Endodermal cell (in vitro differentiated cells): ENCODE measurements at regions not wholly inside any gene's neighbourhood (a gene's known extent, or its start where the extent isn't known, plus 50 kb on each side); places are given as distances from the start of the nearest gene placed in this dataset.

Experiments used
- DNase-seq: peaks from one replicate; pipeline ENCODE4 v3.0.0-alpha.2; 2017
- H3K27ac ChIP-seq: 2 replicates; pipeline ENCODE4 v1.5.1; 2013; ENCODE audit warnings: mild to moderate bottlenecking, low read depth, low read length, moderate library complexity
- H3K27me3 ChIP-seq: 2 replicates; pipeline ENCODE4 v1.6.1; 2013; ENCODE audit warnings: mild to moderate bottlenecking, low read length, moderate library complexity; ENCODE audit not compliant: insufficient read depth, control insufficient read depth, poor library complexity, severe bottlenecking
- H3K36me3 ChIP-seq: 2 replicates; pipeline ENCODE4 v1.7.0; 2013; ENCODE audit warnings: mild to moderate bottlenecking, low read length, moderate library complexity; ENCODE audit not compliant: control insufficient read depth, insufficient read depth
- H3K4me1 ChIP-seq: one replicate; pipeline ENCODE4 v1.7.0; 2013; ENCODE audit warnings: low read length; ENCODE audit not compliant: control insufficient read depth, insufficient read depth
- H3K4me3 ChIP-seq: 2 replicates; pipeline ENCODE4 v1.5.1; 2013; ENCODE audit warnings: mild to moderate bottlenecking, low read length, moderate library complexity
- H3K9ac ChIP-seq: 2 replicates; pipeline ENCODE4 v1.6.1; 2013; ENCODE audit warnings: mild to moderate bottlenecking, low read length, moderate library complexity; ENCODE audit not compliant: poor library complexity, severe bottlenecking; ENCODE audit errors: extremely low read depth
- H3K9me3 ChIP-seq: 2 replicates; pipeline ENCODE4 v1.6.1; 2013; ENCODE audit warnings: mild to moderate bottlenecking, low read length, moderate library complexity; ENCODE audit not compliant: control insufficient read depth
- H3K27ac Mint-ChIP-seq: 2 replicates; pipeline ENCODE4 v1.8.0; 2020; ENCODE audit warnings: mixed read lengths
- H3K27me3 Mint-ChIP-seq: 2 replicates; pipeline ENCODE4 v1.8.0; 2021; ENCODE audit warnings: mild to moderate bottlenecking, mixed read lengths; ENCODE audit not compliant: insufficient read depth
- H3K36me3 Mint-ChIP-seq: 2 replicates; pipeline ENCODE4 v1.8.0; 2020; ENCODE audit warnings: low read depth, mixed read lengths
- H3K4me1 Mint-ChIP-seq: 2 replicates; pipeline ENCODE4 v1.8.0; 2020; ENCODE audit warnings: mixed read lengths
- H3K4me3 Mint-ChIP-seq: 2 replicates; pipeline ENCODE4 v1.8.0; 2020; ENCODE audit warnings: mild to moderate bottlenecking, moderate library complexity, mixed read lengths
- H3K9me3 Mint-ChIP-seq: 2 replicates; pipeline ENCODE4 v1.8.0; 2020; ENCODE audit warnings: mild to moderate bottlenecking, mixed read lengths
- CTCF ChIP-seq: fragments of 200-600 bp; sonication (generic); conservative IDR thresholded peaks from 2 replicates; pipeline ENCODE4 v1.5.0; 2021; ENCODE audit warnings: antibody characterized with exemption, mild to moderate bottlenecking
- WGBS, 2 experiments: methylation state at CpG; one replicate each; pipeline versions ENCODE4 v1.1.5 to v1.1.7; 2013; ENCODE audit warnings: missing lambda C conversion rate in 2 of 2, mixed read lengths in 1 of 2; ENCODE audit not compliant: insufficient coverage in 1 of 2, insufficient read length in 1 of 2; 5-methylcytosine and 5-hydroxymethylcytosine counted together

- Histone ChIP-seq H3K27ac (no peak overlapping the region), H3K27me3 (no peaks in the 10 kb centered on the region), H3K9ac (no peak overlapping the region), H3K4me3 (no peak overlapping the region), H3K36me3 (no peaks in the 10 kb centered on the region), H3K4me1 (peaks cover 14% of the 10 kb centered on the region), H3K9me3 (no peaks in the 10 kb centered on the region)
- no peaks in the 10 kb centered on the region for H3K27me3 Mint-ChIP-seq
- H3K4me1 Mint-ChIP-seq, result peaks cover 10% of the 10 kb centered on the region
- no peaks in the 10 kb centered on the region for H3K36me3 Mint-ChIP-seq
- no peak for DNase-seq
- no peak for TF ChIP-seq CTCF
- H3K27ac Mint-ChIP-seq, result no peak overlapping the region
- WGBS, 2 experiments, result 69% methylated on average over 1 of the region's 1 CpG; no CpG with 5 or more reads in 1 of the 2 experiments
- H3K4me3 Mint-ChIP-seq, result no peak overlapping the region
- H3K9me3 Mint-ChIP-seq, result no peaks in the 10 kb centered on the region
Measured at GRCh38 chr5:92976156-92976555, 604.9 kb downstream of the NR2F1-AS1 start.

- 83 to 100% methylated on average over 1 to 2 of the region's 2 CpGs for WGBS, 2 experiments
- Mint-ChIP-seq H3K27ac (no peak overlapping the region), H3K27me3 (no peaks in the 10 kb centered on the region), H3K36me3 (no peaks in the 10 kb centered on the region), H3K9me3 (no peaks in the 10 kb centered on the region), H3K4me1 (no peaks in the 10 kb centered on the region), H3K4me3 (no peak overlapping the region)
- TF ChIP-seq CTCF, result no peak
- Histone ChIP-seq H3K27me3 (no peaks in the 10 kb centered on the region), H3K4me1 (no peaks in the 10 kb centered on the region), H3K36me3 (no peaks in the 10 kb centered on the region), H3K4me3 (no peak overlapping the region), H3K27ac (no peak overlapping the region), H3K9me3 (no peaks in the 10 kb centered on the region), H3K9ac (no peak overlapping the region)
- DNase-seq, result no peak
Measured at GRCh38 chr5:92969781-92970237, 611.2 kb downstream of the NR2F1-AS1 start.

GRCh38 chr5:92969191-92969780 is 611.7 kb downstream of the NR2F1-AS1 start:
- no peaks in the 10 kb centered on the region for H3K4me1 ChIP-seq
- Mint-ChIP-seq H3K4me1 (no peaks in the 10 kb centered on the region), H3K36me3 (no peaks in the 10 kb centered on the region), H3K4me3 (no peak overlapping the region), H3K27ac (no peak overlapping the region), H3K27me3 (no peaks in the 10 kb centered on the region), H3K9me3 (no peaks in the 10 kb centered on the region)
- no peak overlapping the region for H3K27ac ChIP-seq
- H3K27me3 ChIP-seq, result no peaks in the 10 kb centered on the region
- no peaks in the 10 kb centered on the region for H3K9me3 ChIP-seq
- no peak for TF ChIP-seq CTCF
- H3K9ac ChIP-seq, result no peak overlapping the region
- WGBS, 2 experiments, result 92 to 100% methylated on average over 5 of the region's 5 CpGs
- no peaks in the 10 kb centered on the region for H3K36me3 ChIP-seq
- no peak overlapping the region for H3K4me3 ChIP-seq
- DNase-seq, result no peak
